ENCODE measurements at regions not wholly inside any gene's neighbourhood (a gene's known extent, or its start where the extent isn't known, plus 50 kb on each side); places are given as distances from the start of the nearest gene placed in this dataset.
A peak's percentile ranks its signal among the peaks of the same experiment; 100 is the strongest.
"Not testable (repeated sequence)": the region's sequence is repeated elsewhere in the genome, so short reads cannot be mapped to it uniquely, and the experiment has no call there.

GRCh38 chr3:177764933-177765332, 567.7 kb upstream of the TBL1XR1 start:
- DNase-seq, result no peak

- DNase-seq, result no peak
Measured at GRCh38 chr3:177770383-177771230, 573.3 kb upstream of the TBL1XR1 start.

DNA sequence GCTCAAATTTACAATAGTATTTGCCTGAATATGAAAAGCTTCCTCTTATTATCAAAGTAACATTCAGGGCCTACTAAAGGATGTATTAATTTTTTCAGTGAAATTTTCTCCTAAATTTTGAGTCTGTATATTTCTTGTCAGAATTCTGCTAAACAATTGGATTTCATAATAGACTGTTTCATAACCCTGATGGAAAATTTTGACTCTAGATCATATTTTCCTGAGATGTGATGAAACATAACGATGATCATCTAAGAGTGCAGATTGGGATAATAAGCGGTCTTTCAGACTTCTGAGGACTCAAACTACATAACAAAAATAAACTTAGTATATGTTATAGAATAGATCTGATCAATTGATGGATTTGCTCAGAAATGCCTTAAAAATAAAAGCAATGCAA, 574.5 kb upstream of the TBL1XR1 start:
- no peak for DNase-seq

GRCh38 chr3:177772908-177773557, 575.8 kb upstream of the TBL1XR1 start:
- DNase-seq, result no peak

DNA sequence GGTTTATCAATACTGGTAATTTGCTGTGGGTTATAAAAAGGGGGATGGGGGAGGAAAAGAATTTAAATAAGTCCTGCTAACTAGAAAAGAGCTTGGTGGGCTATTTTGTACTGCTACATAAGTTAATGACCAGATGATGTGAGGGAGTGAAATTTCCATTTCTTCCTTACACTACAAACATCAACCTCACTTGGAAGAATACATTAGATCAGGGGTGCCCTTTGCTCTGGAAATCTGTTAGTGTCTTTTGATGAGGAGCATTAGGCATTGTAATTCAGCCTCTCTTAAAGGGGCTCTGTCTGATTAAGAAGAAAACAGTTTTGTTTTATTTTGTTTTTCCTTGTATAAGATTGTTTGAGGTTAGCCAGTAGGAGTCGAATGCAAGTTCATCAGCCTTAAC, 576.4 kb upstream of the TBL1XR1 start:
- DNase-seq, result no peak

DNA sequence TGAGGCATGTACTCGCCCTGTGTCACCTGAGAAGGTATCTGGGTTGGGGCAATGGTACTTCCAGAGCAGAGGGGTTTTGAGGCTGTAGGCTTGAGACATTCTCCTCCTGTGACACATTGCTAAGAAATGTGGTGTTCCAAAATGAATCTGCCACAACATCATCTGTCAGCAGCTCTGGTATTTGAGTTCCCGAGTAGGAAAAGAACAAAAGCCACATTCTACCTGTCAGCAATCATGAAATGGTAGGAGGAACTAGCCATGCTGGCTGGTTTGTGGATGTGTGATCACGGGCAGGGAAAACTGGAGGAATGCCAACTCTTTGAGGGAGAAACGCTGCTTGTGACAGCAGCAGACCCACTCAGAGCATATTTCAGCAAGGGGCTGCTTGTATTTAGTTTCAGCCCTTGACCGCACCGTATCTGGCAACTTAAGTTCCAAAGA, 579.4 kb upstream of the TBL1XR1 start:
- DNase-seq, result no peak

- peak; percentile 53 for DNase-seq
Measured at GRCh38 chr3:177777699-177778098, 580.4 kb upstream of the TBL1XR1 start.

GRCh38 chr3:177778633-177779032, 581.4 kb upstream of the TBL1XR1 start:
- DNase-seq, result no peak

GRCh38 chr3:177781686-177782161, 584.4 kb upstream of the TBL1XR1 start:
- no peak for DNase-seq

DNA sequence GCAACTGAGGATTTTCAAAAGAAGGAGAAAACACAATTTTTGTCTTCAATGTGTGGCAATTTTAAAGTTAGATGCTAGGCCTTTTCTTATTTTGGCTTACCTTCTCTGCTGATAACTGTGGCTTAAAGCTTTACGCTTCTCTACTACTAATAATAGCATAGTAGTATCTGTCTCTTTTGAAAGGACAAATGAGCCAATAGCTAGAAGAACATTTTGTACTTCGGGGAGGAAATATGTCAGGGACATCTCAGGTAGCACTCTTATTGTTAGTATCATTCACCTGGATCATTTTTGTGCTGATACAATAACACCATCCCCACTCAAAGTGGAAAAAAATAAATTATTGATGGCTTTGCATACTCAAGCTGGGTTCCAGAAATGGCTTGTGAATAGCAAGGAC, 586.1 kb upstream of the TBL1XR1 start:
- no peak for DNase-seq

GRCh38 chr3:177783767-177784166, 586.5 kb upstream of the TBL1XR1 start:
- DNase-seq, result no peak

DNA sequence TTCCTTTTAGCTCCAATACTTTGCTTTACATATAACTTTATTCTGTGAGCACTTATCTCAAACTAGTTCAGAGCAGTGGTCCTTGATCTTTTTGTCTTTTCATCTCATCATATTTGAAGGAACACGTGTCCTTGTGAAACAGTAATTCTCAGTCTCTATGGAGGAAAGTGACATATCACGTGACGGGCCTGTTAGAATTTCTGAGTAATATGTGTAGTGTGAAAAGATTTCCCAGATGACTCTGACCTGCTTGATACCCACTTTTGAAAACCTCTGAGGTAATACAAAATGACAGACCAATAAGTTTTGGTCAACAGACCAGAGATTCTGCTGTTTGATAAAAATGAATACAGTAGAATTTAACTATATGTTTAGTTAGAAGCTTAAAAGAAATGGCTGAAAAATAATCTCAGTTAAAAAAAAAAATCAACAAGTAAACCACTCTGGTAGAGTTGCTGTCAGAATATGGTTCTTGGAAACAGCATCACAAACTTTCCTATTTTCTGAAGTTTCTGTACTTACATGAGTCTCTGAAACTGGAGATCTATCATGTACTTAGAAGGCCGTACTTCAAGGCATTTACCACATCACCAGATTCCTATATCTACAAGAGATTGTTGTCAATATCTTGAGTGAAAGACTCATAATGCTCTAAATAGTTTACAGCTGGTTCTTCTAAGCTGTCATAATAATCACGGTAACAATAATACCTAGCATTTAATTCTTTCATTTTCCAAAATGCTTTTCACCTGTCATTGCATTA, 590.2 kb upstream of the TBL1XR1 start:
- no peak for DNase-seq

DNA sequence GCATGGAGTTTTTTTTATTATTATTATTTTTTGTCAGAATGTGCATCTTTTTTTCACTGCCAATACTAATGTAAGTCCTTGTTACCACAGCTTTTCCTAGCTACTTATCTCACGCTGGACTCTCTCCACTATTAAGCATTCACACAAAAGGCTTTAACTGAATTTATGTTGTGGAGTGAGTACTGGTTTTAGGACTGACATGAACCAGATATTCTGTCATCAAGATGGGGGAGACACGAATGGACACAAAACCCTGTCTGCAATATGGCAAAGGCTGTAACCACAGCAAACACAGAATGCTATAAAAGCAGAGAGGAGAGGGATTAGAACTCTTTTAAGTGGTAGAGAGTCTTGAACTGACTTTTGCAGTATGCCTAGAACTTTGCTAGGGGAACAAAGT, 592.2 kb upstream of the TBL1XR1 start:
- DNase-seq, result no peak

DNA sequence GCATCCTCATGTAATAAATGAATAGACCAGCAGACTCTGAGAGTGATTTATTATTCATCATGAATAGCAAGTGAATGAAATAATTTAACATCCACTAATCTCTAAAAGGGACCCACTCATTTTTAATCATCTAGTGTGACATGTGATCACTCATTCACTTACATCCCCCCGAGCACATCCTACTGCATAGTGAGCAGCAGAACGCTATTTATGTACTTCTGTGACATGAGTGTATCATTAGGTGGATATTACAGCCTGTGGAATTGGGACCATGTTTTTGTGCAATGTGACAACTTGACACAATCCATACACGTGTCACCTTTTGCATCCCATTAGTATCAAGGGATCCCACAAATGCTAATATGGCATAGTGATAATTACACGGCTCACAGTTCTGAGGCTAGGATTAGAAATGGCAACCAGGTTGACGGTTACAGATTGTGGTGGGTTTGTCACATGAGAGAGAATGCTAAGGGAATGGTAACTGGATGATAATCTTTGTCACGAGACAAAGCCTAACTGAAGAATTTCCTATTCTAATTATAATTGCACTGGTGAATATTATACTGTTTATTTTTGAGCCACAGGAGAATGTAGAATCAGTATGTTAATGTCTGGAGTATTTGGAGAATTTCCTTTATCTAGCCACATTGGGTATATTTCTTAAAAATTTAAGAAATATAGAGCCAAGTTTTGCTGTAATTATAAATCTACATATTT, 595.2 kb upstream of the TBL1XR1 start:
- DNase-seq, result no peak

GRCh38 chr3:177793451-177793850, 596.2 kb upstream of the TBL1XR1 start:
- no peak for DNase-seq

DNA sequence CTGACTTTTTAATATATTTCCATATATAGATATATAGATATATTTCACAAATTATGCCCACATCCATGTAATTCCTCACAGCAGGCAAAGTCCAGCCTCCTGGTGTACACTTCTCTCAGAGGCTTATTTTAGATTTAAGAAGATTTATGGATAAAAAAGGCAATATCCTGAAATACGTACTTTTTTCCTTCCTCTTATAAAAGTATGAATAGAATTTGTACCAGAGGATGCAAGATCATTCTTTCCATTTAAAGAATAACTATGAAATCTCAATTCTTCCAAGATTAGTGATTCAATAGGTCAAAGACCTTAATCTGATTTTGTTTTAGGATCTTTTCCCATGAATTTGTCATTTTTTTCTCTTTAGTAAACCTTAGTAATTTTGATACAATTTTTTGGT, 597.9 kb upstream of the TBL1XR1 start:
- DNase-seq, result no peak

GRCh38 chr3:177795859-177796258, 598.6 kb upstream of the TBL1XR1 start:
- no peak for DNase-seq

GRCh38 chr3:177800147-177800546, 602.9 kb upstream of the TBL1XR1 start:
- DNase-seq, result not testable (repeated sequence)

DNA sequence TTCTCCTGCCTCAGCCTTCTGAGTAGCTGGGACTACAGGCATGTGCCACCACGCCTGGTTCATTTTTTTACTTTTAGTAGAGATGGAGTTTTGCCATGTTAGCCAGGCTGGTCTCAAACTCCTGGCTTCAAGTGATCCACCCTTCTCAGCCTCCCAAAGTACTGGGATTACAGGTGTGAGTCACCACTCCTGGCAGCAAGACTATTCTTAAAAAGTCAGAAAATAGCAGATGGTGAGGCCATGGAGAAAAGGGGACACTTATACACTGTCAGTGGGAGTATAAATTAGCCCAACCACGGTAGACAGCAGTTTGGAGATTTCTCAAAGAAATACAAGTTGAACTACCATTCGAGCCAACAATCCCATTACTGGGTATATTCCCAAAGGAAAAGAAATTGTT, 603.3 kb upstream of the TBL1XR1 start:
- DNase-seq, result no peak

GRCh38 chr3:177802151-177802900, 605.0 kb upstream of the TBL1XR1 start:
- DNase-seq, result no peak

DNA sequence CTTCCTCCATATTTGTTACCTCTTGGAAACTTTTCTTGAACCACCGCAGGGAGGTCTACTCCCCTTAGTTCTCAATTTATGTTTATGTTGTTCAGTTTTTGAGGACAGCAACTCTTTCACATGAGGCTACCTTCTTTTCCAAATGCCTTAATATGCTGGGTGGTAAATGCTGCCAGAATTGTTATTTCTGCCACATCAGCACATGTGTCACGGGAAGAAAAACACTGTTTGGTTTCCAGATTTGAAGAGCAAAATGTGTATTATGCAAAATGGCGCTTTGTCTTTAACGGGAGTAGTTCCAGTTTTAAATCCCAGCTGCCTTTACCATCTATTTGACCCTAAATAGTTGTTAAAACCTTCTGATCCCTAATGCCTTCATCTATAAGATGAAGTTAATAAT, 606.2 kb upstream of the TBL1XR1 start:
- DNase-seq, result no peak

DNA sequence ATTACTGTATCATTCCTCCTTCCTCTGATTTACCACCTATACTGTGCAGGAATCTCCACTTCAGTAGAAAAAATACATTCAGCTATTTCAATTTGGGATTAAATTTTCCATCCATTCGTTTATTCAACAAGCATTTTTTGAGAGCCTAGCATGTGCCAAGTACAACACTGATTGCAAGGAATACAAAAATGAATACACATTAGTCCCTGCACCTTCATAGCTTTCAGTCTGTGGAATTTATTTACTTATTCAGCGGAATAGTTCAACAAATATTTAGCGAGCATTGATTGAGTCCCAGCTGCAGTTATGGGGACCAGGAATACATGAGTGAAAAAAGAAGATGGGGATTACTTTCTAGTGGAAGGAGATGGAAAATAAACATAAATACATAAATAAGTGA, 606.8 kb upstream of the TBL1XR1 start:
- DNase-seq, result no peak

Data from NCI-H1048 (cell line).